Activated CD4-positive, CD25-positive, alpha-beta regulatory T cell treated with anti-CD3 and anti-CD28 coated beads, Interleukin-2, amount 50 U/mL, for 16 hours (primary cell): ENCODE measurements at regions not wholly inside any gene's neighbourhood (a gene's known extent, or its start where the extent isn't known, plus 50 kb on each side); places are given as distances from the start of the nearest gene placed in this dataset.
"Not testable (repeated sequence)": the region's sequence is repeated elsewhere in the genome, so short reads cannot be mapped to it uniquely, and the experiment has no call there.

ENCODE experiments used
- DNase-seq: peaks from one replicate; pipeline ENCODE4 v3.0.0-alpha.2; 2020; ENCODE audit warnings: low read depth, low spot score

- no peak for DNase-seq
Measured at GRCh38 chr2:238502088-238502810, 75.5 kb downstream of the ASB1 start.

GRCh38 chr2:238502956-238503791 is 76.4 kb downstream of the ASB1 start:
- no peak for DNase-seq

DNA sequence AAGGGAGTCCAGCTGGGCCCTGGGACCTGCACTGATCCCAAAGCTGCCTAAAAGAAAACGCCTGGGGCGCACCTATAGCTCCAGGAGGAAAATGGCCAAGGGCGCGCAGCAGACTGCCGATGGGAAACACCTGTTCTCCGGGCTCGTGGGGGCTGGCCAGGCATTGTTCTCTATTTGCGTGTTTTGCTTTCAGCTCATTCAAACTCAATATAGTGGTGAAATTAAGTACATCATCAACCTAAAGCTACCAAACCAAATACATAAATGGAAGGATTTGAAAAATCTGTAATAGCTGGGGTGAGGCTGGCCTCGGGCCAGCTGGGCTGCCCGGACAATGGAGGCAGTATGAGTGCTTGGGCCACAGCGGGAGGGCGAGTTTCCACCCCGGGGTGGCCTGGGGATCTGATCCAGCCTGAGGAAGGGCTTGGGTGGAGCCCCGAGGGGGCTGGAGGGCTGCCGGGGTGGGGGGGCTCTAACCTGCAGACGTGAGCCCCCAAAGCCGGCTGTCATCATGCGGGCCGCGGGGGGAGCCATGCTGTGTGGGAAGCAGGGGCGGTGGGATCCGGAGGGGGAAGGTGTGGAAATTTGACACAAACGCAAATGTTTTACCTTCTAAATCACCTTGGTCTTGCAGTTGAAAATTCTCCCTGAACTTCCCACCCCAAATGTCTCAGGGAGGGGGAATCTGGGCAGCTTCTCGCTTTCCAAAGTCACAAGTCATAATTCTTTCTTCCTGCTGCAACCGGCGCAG is 77.6 kb downstream of the ASB1 start:
- DNase-seq, result no peak

DNA sequence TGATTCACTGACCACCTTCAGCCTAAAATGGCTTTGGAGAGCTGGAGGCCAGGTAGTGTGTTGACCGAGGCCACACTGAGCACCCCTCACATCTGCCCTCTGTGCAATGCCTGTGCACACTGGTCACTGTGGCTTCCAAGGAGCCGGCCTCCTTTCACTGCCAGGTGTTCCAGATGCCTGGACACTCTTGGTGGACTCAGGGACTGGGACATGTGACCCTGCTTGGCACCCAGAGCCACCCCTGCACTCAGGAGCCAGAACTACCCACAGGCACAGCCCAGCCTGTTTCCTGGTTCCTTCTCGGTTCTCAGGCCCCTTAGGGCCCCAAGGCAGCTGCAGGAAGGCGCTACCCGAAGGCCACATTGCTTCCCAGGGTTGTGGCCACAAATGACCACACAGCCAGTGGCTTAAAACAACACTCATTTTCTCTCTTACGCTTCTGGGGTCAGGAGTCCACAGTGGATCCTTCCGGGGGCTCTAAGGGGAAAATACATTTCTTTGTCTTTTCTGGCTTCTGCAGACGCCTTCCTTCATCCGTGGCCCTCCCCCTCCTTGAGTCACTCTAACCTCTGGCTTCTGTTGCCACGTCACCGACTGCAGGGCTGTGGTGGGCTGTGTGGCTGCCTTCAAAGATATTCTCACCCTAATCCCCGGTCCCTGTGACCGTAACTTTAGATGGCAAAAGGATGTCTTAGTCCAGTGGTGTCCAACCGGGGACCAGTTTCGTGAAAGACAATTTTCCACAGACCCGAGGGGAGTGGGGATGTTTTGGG is 78.6 kb downstream of the ASB1 start:
- DNase-seq, result no peak

- DNase-seq, result no peak
Measured at GRCh38 chr2:238505892-238506280, 79.2 kb downstream of the ASB1 start.

DNA sequence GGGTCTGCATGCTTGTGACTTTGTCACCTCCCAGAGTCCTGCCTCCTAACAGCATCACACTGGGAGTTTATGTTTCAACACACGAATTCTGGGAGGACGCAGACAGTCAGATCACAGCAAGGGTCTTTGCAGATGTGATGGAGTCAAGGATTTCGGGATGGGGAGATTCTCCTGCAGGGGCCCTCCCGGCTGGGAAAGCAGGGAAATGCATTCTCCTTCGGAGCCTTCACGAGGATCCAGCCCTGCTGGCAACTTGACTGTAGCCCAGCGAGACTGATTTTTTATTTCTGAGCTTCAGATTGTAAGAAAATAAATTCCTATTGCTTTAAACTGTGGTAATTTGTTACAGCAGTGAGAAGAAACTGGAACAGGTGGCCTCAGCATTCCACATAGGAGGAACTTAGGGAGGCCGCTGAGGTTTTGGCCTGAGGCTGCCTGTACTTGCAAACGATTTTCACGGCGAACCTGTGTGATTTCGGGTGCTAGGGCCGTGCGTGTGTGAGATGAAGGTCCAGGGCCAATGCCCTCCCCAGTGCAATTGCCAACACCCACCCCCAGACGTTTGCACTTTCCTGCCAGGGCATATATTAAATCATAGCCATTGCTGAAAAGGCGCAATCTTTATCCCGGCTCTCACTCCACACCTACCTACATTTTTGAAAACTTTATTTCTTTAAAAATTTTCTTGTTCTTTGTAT is 79.8 kb downstream of the ASB1 start:
- DNase-seq, result no peak

DNA sequence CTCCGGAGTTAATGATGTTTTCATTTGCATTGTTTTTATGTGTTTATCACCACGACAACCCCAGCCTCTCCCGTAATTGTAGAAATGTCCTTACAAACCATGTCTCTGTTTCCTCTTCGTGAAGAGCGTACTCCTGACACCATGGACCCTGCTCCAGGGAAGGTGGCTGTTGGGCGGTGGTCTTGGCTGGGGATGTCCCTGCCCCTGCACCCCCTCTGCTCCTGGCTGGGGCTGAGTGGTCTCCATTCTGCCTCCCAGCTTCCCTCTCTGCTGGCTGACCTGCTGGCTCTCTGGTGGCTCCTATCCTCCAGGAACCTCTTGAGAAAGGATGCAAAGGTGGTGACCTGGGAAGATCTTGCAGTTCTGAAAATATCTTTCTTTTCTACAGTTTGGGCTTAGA is 81.1 kb downstream of the ASB1 start:
- no peak for DNase-seq

DNA sequence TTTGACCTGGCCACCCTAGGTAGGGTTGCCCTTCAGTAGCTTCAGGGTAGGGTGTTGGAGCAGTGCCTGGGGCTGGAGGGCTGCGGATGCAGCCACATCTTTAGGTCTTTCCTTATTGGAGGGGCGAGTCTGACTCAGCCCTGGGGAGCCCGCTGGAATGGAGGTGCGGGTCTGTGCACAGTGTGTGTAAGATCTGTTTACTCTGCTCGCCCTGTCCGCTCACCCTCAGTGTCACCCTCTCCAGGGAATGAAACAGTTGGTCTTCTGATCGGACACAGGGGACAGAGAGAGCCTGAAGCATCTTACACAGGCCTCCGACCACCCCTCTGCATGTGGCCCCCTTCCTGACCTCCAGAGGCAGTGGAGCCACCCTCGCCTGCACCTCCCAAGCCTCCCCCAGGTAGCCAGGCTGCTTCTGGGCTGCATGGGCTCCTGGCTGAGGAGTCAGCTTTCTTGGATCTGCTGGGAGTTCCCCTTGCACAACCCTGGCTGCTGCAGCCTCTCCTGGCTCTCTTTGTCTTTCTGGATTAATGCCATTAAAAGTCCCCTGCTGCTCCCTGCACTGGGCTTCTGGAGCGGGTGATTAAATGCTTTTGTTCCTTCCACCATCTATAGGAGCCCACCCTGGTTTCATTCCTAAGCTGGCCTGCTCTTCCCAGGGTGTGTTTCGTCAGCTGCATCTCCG is 82.6 kb downstream of the ASB1 start:
- no peak for DNase-seq

DNA sequence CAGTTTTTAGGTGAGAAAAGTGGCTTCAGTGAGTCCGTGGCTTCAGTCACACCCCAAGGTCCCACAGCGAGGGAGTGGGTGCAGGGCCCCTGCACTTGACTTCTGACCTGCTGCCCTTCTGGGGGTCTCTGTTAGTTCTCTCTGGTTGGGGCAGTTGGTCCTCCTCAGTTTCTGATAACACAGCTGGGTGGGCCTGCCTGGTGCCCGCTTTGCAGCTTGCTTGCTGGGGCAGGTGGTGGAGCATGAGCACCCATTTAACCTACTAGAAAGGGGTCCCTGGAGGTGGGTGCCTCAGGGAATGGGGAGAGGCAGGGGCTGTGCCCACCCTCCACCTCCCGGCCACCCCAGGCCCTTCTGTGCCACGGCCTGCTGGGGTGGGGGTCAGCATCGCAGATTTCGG is 83.2 kb downstream of the ASB1 start:
- no peak for DNase-seq

- DNase-seq, result no peak
Measured at GRCh38 chr2:238510911-238511613, 84.3 kb downstream of the ASB1 start.

- no peak for DNase-seq
Measured at GRCh38 chr2:238511614-238511950, 84.9 kb downstream of the ASB1 start.

DNA sequence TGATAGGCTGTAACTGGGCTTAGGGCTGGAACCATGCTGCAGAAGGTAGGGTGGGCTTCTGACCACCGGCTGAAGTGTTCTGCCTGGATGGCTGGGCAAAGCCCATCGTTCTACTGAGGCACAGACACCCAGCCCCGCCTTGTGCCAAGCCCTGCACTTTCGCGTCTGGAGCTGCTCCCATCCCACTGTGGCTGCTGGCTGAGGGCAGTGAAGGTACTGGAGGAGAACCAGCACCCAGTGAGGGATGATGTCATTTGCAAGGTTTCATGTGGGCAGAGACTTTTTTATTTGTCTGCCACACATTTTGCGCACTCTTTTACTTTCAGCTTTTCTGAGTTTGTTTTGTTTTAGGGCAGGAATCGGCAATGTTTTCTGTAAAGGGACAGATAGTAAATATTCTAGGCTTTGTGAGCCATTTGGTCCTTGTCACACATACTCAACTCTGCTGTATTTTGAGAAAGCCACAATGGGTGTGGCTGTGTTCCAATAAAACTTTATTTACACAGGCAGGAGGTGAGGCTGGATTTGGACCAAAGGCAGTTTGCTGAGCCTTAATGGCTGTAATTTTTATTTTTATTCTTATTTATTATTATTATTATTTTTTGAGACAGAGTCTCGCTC is 85.6 kb downstream of the ASB1 start:
- DNase-seq, result no peak

- DNase-seq, result no peak
Measured at GRCh38 chr2:238513346-238513745, 86.6 kb downstream of the ASB1 start.

DNA sequence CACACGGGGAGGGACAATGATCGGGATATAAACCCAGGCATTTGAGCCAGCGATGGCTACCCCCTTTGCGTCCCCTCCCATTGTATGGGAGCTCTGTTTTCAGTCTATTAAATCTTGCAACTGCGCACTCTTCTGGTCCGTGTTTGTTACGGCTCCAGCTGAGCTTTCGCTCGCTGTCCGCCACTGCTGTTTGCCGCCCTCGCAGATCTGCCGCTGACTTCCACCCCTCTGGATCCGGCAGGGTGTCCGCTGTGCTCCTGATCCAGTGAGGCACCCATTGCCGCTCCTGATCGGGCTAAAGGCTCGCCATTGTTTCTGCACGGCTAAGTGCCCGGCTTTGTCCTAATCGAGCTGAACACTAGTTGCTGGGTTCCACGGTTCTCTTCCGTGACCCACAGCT is 87.3 kb downstream of the ASB1 start:
- DNase-seq, result not testable (repeated sequence)

GRCh38 chr2:238515377-238515776 is 88.7 kb downstream of the ASB1 start:
- no peak for DNase-seq

DNA sequence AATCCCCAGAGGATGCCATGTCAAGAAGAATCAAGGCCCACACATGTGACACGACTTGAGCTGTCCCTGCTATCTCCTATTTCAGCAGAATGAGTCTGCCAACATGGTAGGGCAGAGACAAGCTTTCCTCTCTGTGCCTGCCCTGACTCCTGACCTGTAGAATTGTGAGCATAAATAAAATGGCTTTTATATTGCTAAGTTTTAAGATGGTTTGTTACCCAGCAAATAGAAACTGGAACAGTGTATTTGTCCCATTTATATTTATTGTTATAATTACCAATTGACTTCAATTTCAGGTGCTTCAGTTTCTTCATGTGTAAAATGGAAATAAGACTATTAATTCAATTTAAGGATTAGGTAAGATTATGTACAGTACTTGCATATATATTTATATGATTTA is 90.5 kb downstream of the ASB1 start:
- no peak for DNase-seq

GRCh38 chr2:238518172-238518820 is 91.6 kb downstream of the ASB1 start:
- DNase-seq, result no peak

- DNase-seq, result no peak
Measured at GRCh38 chr2:238518821-238519186, 92.1 kb downstream of the ASB1 start.

DNA sequence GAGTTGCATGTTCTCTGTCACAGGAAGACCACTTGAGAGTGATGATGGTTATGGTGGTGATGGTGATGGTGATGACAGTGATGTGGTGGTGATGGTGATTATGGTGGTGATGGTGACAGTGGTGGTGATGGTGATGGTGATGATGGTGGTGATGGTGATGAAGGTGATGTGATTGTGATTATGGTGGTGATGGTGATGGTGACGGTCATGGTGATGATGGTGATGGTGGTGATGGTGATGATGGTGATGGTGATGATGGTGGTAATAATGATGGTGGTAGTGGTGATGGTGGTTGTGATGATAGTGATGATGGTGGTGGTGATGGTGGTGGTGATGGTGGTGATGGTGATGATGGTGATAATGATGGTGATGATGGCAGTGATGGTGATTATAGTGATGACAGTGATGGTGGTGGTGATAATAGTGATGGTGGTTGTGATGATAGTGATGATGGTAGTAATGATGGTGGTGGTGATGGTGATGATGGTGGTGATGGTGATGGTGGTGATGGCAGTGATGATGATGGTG is 93.7 kb downstream of the ASB1 start:
- no peak for DNase-seq
